AG04450 (cell line): ENCODE measurements at regions not wholly inside any gene's neighbourhood (a gene's known extent, or its start where the extent isn't known, plus 50 kb on each side); places are given as distances from the start of the nearest gene placed in this dataset.

Experiments used
- CTCF ChIA-PET: fragments of 300-600, 350-600 bp; formaldehyde crosslinking; extraction: SDS; loops from one replicate; lab custom pipeline; 2022; ENCODE audit warnings: antibody characterized with exemption, inconsistent platforms; lab: Charles Lee
- POLR2A ChIA-PET: fragments of 350-600 bp; formaldehyde crosslinking; extraction: SDS; loops from one replicate; lab custom pipeline; 2021; ENCODE audit warnings: antibody characterized with exemption, inconsistent platforms; lab: Yijun Ruan, JAX
- DNase-seq: peaks from one replicate; pipeline ENCODE4 v3.0.0-alpha.2; 2011; ENCODE audit warnings: low read depth, low spot score
- H3K27ac ChIP-seq: one replicate; pipeline ENCODE4 v1.5.1; 2012; ENCODE audit warnings: low read depth, low read length, control low read depth
- H3K27me3 ChIP-seq: one replicate; pipeline ENCODE4 v1.6.0; 2012; ENCODE audit warnings: low read length; ENCODE audit not compliant: control insufficient read depth, insufficient read depth
- H3K4me3 ChIP-seq: 2 replicates; pipeline ENCODE4 v1.5.1; 2011; ENCODE audit warnings: mild to moderate bottlenecking, low read depth, low read length, control low read depth
- H3K9me3 ChIP-seq: 2 replicates; pipeline ENCODE4 v1.5.1; 2012; ENCODE audit warnings: low read length; ENCODE audit not compliant: control insufficient read depth, insufficient read depth
- TF ChIP-seq, protein P1 (sequence below): IDR thresholded peaks from 2 replicates; pipeline ENCODE4 v1.5.1; 2011; ENCODE audit warnings: low read depth, low read length, control low read depth, inconsistent platforms

DNA sequence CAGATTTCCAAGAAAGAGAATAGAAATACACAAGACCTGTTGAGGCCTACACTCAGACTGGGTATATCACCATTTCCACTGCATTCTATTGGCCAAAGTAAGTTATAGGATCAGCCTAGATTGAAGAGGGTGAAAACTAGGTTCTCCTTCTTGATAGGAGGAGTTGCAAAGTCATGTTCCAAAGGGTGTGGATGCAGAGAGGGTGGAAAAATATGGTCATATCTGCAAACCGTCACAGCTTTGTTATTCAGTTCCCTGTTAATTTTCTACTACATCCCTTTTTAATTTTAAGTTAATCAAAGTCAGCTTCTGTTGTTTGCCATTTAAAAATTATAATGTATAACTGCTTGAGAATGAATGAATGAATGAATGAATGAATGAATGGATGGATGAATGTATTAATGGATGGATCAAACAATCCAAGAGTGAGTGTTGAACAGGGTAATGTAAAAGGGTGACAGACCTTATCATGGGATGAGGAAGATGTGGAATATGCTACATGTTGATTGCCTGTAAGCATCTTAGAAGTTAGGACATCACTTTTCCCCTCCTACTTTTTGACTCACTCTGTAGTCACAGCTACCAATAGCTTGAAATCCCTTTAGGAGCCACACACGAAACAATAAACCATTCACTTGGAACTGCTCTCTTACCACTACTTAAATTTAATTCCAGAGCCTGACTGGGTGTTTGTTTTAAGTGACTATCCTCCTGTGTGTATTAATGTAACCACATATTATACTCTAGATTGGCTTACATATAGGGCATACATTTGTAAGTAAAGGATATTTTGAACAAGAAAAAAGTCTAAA, 121.5 kb downstream of the CCDC34 start:
- Histone ChIP-seq H3K27me3 (no peaks in the 10 kb centered on the region), H3K9me3 (no peaks in the 10 kb centered on the region), H3K4me3 (no peak overlapping the region), H3K27ac (no peak overlapping the region)
- DNase-seq, result no peak
- ChIA-PET POLR2A (no interaction called here), CTCF (interaction anchor here (1.0 kb wide), 1 partner anchor 54 kb away, joined by 5 read pairs; no protein-coding TSS in a partner anchor)
- TF ChIP-seq, protein P1, sequence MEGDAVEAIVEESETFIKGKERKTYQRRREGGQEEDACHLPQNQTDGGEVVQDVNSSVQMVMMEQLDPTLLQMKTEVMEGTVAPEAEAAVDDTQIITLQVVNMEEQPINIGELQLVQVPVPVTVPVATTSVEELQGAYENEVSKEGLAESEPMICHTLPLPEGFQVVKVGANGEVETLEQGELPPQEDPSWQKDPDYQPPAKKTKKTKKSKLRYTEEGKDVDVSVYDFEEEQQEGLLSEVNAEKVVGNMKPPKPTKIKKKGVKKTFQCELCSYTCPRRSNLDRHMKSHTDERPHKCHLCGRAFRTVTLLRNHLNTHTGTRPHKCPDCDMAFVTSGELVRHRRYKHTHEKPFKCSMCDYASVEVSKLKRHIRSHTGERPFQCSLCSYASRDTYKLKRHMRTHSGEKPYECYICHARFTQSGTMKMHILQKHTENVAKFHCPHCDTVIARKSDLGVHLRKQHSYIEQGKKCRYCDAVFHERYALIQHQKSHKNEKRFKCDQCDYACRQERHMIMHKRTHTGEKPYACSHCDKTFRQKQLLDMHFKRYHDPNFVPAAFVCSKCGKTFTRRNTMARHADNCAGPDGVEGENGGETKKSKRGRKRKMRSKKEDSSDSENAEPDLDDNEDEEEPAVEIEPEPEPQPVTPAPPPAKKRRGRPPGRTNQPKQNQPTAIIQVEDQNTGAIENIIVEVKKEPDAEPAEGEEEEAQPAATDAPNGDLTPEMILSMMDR, result no peak

DNA sequence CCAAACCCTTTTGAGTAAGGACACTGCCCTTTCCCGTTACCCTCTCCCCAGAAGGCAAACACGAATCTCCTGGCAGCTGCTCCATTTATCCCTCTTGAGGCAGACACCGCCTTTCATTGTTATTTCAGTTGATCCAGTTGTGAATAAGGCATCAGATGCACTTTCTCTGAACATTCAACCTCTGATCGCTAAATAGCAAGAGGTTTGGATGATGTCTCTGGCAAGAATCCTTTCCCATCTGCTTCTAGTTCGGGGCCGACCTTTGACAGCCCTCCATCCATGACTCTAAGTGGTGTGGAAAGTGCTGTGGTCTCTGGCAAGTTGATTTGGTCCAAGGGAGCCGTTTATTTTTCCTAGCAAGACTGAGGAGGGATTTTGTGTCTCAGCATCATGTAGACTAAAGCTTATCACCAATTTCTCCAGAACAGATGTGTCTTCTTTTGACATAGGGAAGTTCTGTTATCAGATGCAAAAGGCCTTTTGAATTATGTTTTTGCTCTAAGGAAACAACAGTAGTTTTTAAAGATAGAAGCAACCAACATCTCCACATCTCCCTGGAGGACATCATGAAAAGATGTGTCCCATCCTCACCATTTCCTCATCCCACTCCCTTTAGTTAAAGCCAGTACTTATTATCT, 123.6 kb downstream of the CCDC34 start:
- ChIA-PET POLR2A (no interaction called here), CTCF (interaction anchor here (0.6 kb wide), 1 partner anchor 12 kb away, joined by 15 read pairs; no protein-coding TSS in a partner anchor)
- DNase-seq, result no peak
- Histone ChIP-seq H3K9me3 (no peaks in the 10 kb centered on the region), H3K27me3 (no peaks in the 10 kb centered on the region), H3K27ac (no peak overlapping the region), H3K4me3 (no peak overlapping the region)
- TF ChIP-seq, protein P1, result no peak

DNA sequence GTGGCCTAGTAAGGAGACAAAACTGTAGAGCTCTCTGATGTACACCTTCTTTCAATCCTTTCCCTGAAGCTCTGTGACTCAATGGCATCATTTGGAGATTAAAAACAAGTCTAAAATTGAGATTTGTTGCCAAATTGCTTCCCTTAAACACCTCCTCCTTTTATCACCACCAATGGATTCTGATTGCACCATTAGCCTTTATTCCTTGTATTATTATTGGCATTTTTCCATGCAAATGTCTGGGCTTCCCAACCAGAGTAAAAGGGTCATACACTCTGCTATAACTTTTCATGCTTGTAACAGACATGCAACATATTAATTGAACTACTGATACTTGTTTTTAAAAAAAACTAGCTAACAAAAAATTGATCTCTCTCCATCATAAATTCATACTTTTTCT, 124.2 kb downstream of the CCDC34 start:
- no peaks in the 10 kb centered on the region for H3K9me3 ChIP-seq
- TF ChIP-seq, protein P1, result no peak
- no peak overlapping the region for H3K4me3 ChIP-seq
- POLR2A ChIA-PET, result no interaction called here
- H3K27me3 ChIP-seq, result no peaks in the 10 kb centered on the region
- DNase-seq, result no peak
- CTCF ChIA-PET, result no interaction called here
- H3K27ac ChIP-seq, result no peak overlapping the region

DNA sequence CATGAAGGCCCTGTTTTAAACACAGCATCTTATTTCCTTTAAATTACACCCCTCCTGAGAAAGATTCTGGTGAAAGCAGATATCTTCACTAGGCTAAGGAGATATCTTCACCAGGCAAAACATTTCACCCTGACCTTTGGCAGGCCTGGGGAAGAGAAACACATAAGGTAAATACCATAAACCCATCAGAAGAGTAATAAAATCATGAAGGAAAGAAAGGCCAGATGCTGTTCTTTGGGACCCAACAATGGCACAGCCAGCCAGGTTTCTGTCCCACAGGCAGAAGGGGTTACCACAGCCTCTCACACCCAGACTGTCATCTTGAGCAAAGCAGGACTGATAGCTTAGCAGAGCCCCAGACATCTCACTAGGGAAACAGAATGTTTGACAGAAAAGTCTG, 125.4 kb downstream of the CCDC34 start:
- POLR2A ChIA-PET, result no interaction called here
- TF ChIP-seq, protein P1, result no peak
- CTCF ChIA-PET, result interaction anchor here (0.9 kb wide), 1 partner anchor 59 kb away, joined by 4 read pairs; no protein-coding TSS in a partner anchor
- H3K4me3 ChIP-seq, result no peak overlapping the region
- no peaks in the 10 kb centered on the region for H3K27me3 ChIP-seq
- H3K9me3 ChIP-seq, result no peaks in the 10 kb centered on the region
- no peak overlapping the region for H3K27ac ChIP-seq
- no peak for DNase-seq

DNA sequence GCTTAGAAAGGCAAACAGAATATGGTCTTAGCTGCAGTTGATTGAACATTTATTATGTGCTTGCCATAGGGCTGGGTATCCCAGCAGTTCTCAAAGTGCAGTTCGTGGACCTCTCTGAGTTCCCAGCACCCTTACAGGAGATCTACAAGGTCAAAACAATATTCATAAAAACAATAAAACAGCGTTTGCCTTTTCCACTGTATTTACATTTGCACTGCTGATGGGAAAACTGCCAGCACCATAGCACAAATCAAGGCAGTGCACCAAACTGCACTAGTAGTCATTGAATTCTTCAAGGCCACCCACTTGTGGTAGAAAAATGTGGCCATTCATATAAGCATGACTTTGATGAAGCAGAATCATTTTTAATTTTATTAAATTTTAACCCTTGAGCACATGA, 128.1 kb downstream of the CCDC34 start:
- TF ChIP-seq, protein P1, result no peak
- ChIA-PET CTCF (interaction anchor here (0.6 to 0.9 kb wide), 2 partner anchors 61 to 238 kb away, joined by 4 to 9 read pairs; no protein-coding TSS in a partner anchor), POLR2A (interaction anchor here (1.6 kb wide), 1 partner anchor 21 kb away, joined by 5 read pairs; no protein-coding TSS in a partner anchor)
- H3K27me3 ChIP-seq, result no peaks in the 10 kb centered on the region
- DNase-seq, result no peak
- H3K4me3 ChIP-seq, result no peak overlapping the region
- no peaks in the 10 kb centered on the region for H3K9me3 ChIP-seq
- H3K27ac ChIP-seq, result no peak overlapping the region
